ENCODE measurements at regions not wholly inside any gene's neighbourhood (a gene's known extent, or its start where the extent isn't known, plus 50 kb on each side); places are given as distances from the start of the nearest gene placed in this dataset.

GRCh38 chr22:27144321-27144720 lies 486.9 kb downstream of the MIAT start:
- DNase-seq (ENCODE audit: low read depth): no peak

GRCh38 chr22:27146866-27147633 lies 489.7 kb downstream of the MIAT start:
- no peak for DNase-seq (ENCODE audit: low read depth)

DNA sequence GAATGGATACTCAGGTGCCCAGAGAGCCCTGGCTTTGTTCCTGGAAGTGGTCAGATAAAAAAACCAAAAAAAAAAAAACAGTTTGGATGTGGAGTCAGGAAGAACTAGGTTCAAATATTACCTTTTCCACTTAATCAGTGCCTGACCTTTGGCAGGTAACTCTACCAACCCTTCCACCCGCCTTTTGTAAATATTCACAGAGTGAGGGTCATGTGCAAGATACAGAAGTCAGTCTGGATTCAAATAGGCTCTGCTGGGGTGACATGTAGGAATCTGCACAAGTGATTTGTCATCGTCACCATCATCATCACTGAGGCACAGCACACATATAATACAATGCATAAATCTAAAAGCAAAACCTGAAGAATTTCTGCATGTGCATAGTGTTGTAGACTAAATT lies 490.7 kb downstream of the MIAT start:
- DNase-seq (ENCODE audit: low read depth): no peak

DNA sequence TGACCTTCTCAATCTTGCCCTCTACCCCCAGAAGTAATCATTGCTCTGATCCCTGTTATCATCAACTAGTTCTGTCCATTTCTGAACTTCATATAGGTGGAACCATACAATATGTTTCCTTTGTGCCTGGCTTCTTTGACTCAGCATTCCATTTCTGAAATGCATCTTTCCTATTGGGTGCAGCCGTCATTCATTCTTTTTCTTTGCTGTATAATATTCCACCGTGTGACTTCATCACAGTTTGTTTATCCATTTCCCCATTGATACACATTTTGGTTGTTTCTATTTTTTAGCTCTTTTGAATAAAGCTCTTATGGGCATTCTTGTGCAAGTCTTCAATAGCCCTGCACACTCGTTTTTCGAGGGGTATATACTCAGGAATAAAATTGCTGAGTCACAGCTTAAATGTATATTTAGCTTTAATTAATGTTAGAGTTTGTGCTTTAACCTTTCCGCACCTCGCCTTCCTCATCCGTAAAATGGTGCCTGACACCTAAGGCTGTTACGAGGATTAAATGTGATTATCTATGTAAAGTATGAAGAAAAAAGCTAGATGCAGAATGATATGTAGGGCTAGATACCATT lies 491.6 kb downstream of the MIAT start:
- no peak for DNase-seq (ENCODE audit: low read depth)

- no peak for DNase-seq (ENCODE audit: low read depth)
Measured at GRCh38 chr22:27149921-27150543, 492.6 kb downstream of the MIAT start.

- no peak for DNase-seq (ENCODE audit: low read depth)
Measured at GRCh38 chr22:27150544-27150941, 493.2 kb downstream of the MIAT start.

DNA sequence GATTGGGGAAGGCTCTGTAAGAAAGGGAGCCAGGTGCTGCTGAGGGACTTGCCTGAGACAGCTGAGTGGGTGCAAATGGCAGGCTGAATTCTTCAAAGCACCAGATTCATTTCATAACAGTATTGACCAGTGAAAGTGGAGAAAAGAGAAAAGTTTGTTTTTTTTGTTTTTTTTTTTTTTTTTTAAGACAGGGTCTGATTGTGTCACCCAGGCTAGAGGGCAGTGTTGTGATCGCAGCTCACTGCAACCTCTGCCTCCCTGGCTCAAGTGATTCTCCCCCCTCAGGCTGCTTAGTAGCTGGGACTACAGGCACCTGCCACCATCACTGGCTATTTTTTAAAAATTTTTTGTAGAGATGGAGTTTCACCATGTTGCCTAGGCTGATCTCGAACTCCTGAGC lies 494.0 kb downstream of the MIAT start:
- DNase-seq (ENCODE audit: low read depth): no peak

DNA sequence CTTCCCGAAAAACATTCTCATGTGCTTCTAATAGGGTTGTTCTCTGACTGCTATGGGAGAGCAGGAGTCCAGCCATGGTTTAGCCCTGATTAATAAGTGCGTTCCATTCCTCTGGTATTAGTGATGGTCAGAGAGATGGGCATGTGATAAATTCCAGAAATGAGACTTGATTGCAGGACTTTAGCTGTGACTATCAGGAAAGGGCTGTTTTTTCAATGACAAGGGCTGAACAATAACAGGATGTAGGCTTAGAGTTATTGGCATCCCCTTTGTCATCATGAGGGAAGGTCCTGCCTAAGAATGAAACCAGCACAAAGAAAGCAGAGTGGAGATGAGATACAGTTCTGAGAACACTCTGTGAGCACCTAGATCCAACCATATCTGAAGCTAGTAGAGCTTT lies 494.6 kb downstream of the MIAT start:
- no peak for DNase-seq (ENCODE audit: low read depth)

DNA sequence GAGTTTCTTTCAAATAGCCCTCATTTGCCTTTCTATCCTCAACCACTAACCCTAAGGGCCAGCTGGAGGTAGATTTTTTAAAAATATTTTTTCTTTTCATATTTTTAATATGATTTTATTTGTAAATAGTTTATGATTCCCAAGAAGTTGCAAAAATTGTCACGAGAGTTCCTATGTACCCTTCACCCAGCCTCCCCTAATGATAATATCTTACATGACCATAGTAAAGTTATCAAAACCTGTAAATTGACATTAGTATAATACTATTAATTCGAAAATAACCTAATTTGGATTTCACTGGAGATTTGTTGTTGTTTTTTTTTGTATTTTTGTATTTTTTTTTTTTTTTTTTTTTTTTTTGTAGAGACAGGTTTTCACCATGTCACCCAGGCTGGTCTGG lies 495.5 kb downstream of the MIAT start:
- no peak for DNase-seq (ENCODE audit: low read depth)

GRCh38 chr22:27153386-27153785 lies 496.0 kb downstream of the MIAT start:
- DNase-seq (ENCODE audit: low read depth): no peak

DNA sequence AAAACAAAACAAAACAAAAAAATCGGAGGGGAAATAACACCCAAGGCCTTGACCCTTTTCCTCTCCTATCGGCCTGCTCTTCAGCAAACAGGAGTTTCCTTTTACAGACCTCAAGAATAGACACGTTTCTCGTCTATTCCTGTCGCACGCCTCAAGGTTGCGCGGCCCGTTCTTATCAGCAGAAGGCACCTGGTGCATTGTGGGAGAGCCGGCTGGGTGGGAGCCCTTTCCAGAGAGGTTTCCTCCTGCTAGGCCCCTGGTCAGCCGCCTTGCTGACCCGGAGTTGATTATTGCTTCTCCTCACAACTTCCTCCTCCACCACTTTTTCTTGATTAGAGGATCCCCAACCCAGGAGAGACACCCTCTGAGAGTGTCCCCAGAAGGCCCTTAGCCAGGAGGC lies 497.3 kb downstream of the MIAT start:
- DNase-seq (ENCODE audit: low read depth): no peak

GRCh38 chr22:27156821-27157489 lies 499.6 kb downstream of the MIAT start:
- no peak for DNase-seq (ENCODE audit: low read depth)

- no peak for DNase-seq (ENCODE audit: low read depth)
Measured at GRCh38 chr22:27157666-27158370, 500.4 kb downstream of the MIAT start.

GRCh38 chr22:27159016-27159415 lies 501.6 kb downstream of the MIAT start:
- no peak for DNase-seq (ENCODE audit: low read depth)

GRCh38 chr22:27159716-27160295 lies 502.4 kb downstream of the MIAT start:
- no peak for DNase-seq (ENCODE audit: low read depth)

DNA sequence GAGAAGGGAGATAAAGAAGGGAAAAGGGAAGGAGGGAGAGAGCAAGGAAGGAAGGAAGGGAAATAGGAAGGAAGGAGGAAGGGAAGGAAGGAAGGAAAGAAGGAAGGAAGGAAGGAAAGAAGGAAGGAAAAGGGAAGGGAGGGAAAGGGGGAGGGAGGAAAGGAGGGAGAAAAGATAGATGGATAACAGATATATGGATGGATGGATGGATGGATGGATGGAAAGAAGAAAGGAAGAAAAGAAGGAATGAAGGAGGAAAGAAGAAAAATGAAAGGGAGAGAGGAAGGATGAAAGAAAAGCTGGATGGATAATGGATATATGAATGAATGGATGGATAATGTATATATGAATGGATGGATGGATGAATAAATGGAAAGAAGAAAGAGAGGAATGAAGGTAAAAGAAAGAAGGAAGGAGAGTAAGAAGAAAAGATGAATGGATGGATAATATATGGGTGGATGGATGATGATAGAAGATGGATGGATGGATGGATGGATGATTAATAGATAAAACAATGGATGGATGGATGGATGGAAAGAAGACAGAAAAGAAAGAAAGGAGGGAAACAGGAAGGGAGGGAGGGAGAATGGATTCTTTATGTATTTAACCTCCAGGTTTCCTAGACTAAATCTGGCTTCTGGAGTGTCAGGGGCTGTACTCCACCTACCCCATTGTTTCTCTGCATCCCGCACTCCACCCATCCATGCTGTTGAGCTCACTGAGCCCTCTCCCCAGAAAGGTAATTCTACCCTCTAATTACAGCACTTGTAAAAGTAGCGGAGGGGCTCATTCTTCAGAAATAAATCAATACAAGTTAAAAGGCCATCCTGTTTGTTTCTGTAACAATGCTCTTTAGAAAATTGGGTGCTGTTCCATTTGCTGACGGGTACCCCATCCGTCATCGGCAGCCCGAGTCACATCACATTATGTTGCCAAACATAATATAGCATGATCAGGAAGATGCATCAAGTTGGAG lies 506.1 kb downstream of the MIAT start:
- DNase-seq (ENCODE audit: low read depth): no peak

DNA sequence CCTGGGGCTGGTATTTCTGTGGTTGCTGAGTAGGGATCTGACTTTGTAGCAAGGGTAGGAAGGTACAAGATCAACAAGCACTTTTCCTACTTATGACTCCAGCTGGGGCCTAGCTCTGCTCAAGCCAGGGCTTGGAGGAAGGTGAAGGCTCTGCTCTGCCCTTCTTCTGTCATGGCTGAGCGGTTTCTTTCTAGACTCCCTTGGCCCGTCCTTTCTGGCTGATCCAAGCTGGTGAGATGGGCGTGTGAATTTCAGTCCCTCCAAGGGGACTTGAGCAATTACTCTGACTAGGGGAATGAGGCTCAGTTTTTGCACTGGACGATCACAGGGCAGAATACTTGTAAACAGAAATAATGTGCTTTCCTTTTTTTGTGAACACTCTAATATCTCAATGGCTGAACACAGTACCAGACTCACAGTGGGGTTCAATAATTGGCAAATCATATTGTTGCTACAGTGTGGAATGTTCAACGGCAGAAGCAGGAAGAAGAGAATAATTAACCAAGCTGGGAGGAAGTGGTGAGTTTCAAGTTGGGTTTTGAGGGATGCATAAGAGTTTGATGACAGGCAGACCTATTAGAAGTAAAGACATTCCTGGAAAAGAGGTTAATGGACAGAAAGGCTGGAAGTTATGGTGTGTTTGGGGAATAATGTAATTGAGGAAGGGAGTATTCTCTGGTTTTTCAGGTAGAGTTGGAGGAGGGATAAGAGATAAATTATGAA lies 507.6 kb downstream of the MIAT start:
- DNase-seq (ENCODE audit: low read depth): no peak

- DNase-seq (ENCODE audit: low read depth): no peak
Measured at GRCh38 chr22:27168681-27169080, 511.3 kb downstream of the MIAT start.

- DNase-seq (ENCODE audit: low read depth): no peak
Measured at GRCh38 chr22:27170491-27170890, 513.1 kb downstream of the MIAT start.

GRCh38 chr22:27171212-27171611 lies 513.8 kb downstream of the MIAT start:
- no peak for DNase-seq (ENCODE audit: low read depth)

Data from stimulated activated CD8-positive, alpha-beta memory T cell treated with anti-CD3 and anti-CD28 coated beads, Interleukin-12 subunit alpha, Interleukin-12 subunit beta, amount 100 ng/mL, for 1 hour (primary cell).